Lower lobe of right lung (tissue), 2 donors: ENCODE measurements at regions not wholly inside any gene's neighbourhood (a gene's known extent, or its start where the extent isn't known, plus 50 kb on each side); places are given as distances from the start of the nearest gene placed in this dataset.
A peak's percentile ranks its signal among the peaks of the same experiment; 100 is the strongest.

Experiments used
- ATAC-seq, 2 donors: fragments of 200-7000 bp; cut with Tn5 transposase; one replicate each; pipeline ENCODE4 v1.9.1; 2020 to 2022; ENCODE audit warnings: mild to moderate bottlenecking in 2 of 2, moderate library complexity in 2 of 2
- DNase-seq: peaks from one replicate; pipeline ENCODE4 v3.0.0-alpha.2; 2020
- H3K27ac ChIP-seq: fragments of 200-600 bp; one replicate; pipeline ENCODE4 v1.8.0; 2022
- H3K27me3 ChIP-seq: fragments of 200-600 bp; one replicate; pipeline ENCODE4 v1.8.0; 2022; ENCODE audit warnings: low read depth
- H3K36me3 ChIP-seq: fragments of 200-600 bp; one replicate; pipeline ENCODE4 v1.8.0; 2022; ENCODE audit warnings: mild to moderate bottlenecking
- H3K4me1 ChIP-seq: fragments of 200-600 bp; one replicate; pipeline ENCODE4 v1.8.0; 2022
- H3K4me3 ChIP-seq: fragments of 200-600 bp; one replicate; pipeline ENCODE4 v1.8.0; 2022; ENCODE audit warnings: mild to moderate bottlenecking
- H3K9me3 ChIP-seq: fragments of 200-600 bp; one replicate; pipeline ENCODE4 v1.8.0; 2022
- CTCF ChIP-seq: fragments of 200-600 bp; IDR thresholded peaks from one replicate; pipeline ENCODE4 v1.8.0; 2022; ENCODE audit warnings: antibody characterized with exemption, mild to moderate bottlenecking
- intact Hi-C: fragments of 100-400 bp; cut with DNase I; formaldehyde crosslinking; loops from one replicate; pipeline ENCODE4 v1.11.0; 2022
- donor health status: DM: no; HTN: yes; CAD: no; lungs with severe emphysema.

GRCh38 chr1:8090241-8090702 is 64.2 kb upstream of the ERRFI1 start:
- intact Hi-C loops: no loop called here
- H3K9me3 ChIP-seq: no peaks in the 10 kb centered on the region
- H3K27ac ChIP-seq: no peak overlapping the region
- H3K27me3 ChIP-seq: no peaks in the 10 kb centered on the region
- no peak for TF ChIP-seq CTCF
- ATAC-seq: peak; percentile 45 to 78
- H3K4me1 ChIP-seq: peaks cover 24% of the 10 kb centered on the region
- no peak overlapping the region for H3K4me3 ChIP-seq
- DNase-seq: no peak
- H3K36me3 ChIP-seq: no peaks in the 10 kb centered on the region

GRCh38 chr1:8089535-8090228 is 63.6 kb upstream of the ERRFI1 start:
- TF ChIP-seq CTCF: no peak
- no peak for ATAC-seq
- Histone ChIP-seq H3K27me3 (no peaks in the 10 kb centered on the region), H3K9me3 (no peaks in the 10 kb centered on the region), H3K36me3 (no peaks in the 10 kb centered on the region), H3K4me3 (no peak overlapping the region), H3K4me1 (peaks cover 18% of the 10 kb centered on the region), H3K27ac (no peak overlapping the region)
- DNase-seq: no peak
- intact Hi-C loops: no loop called here

- intact Hi-C loops: no loop called here
- H3K4me1 ChIP-seq: peaks cover 27% of the 10 kb centered on the region
- DNase-seq (no peak), ATAC-seq (no peak)
- no peaks in the 10 kb centered on the region for H3K9me3 ChIP-seq
- H3K36me3 ChIP-seq: no peaks in the 10 kb centered on the region
- TF ChIP-seq CTCF: no peak
- H3K4me3 ChIP-seq: no peak overlapping the region
- H3K27ac ChIP-seq: no peak overlapping the region
- H3K27me3 ChIP-seq: no peaks in the 10 kb centered on the region
Observed at GRCh38 chr1:8086055-8086454, 59.9 kb upstream of the ERRFI1 start.

- Histone ChIP-seq H3K27ac (no peak overlapping the region), H3K4me3 (no peak overlapping the region), H3K36me3 (no peaks in the 10 kb centered on the region), H3K9me3 (no peaks in the 10 kb centered on the region), H3K27me3 (no peaks in the 10 kb centered on the region), H3K4me1 (peaks cover 19% of the 10 kb centered on the region)
- intact Hi-C loops: no loop called here
- no peak for DNase-seq
- TF ChIP-seq CTCF: no peak
- ATAC-seq: no peak
Observed at GRCh38 chr1:8084913-8085312, 58.8 kb upstream of the ERRFI1 start.

GRCh38 chr1:8083739-8084484 is 57.8 kb upstream of the ERRFI1 start:
- H3K27me3 ChIP-seq: no peaks in the 10 kb centered on the region
- H3K4me1 ChIP-seq: peaks cover 19% of the 10 kb centered on the region
- no peak overlapping the region for H3K4me3 ChIP-seq
- intact Hi-C loops: no loop called here
- DNase-seq (no peak), ATAC-seq (peak; percentile 51)
- H3K27ac ChIP-seq: peak overlapping the region; percentile 3
- H3K9me3 ChIP-seq: no peaks in the 10 kb centered on the region
- no peak for TF ChIP-seq CTCF
- H3K36me3 ChIP-seq: no peaks in the 10 kb centered on the region
